ENCODE measurements at regions not wholly inside any gene's neighbourhood (a gene's known extent, or its start where the extent isn't known, plus 50 kb on each side); places are given as distances from the start of the nearest gene placed in this dataset.

- H3K36me3 Mint-ChIP-seq (ENCODE audit: low read depth) = no peaks in the 10 kb centered on the region
- no peak overlapping the region for H3K27ac Mint-ChIP-seq
- H3K27me3 Mint-ChIP-seq (ENCODE audit: low read depth) = no peaks in the 10 kb centered on the region
- H3K4me1 Mint-ChIP-seq = no peaks in the 10 kb centered on the region
- peaks cover 4% of the 10 kb centered on the region for H3K9me3 Mint-ChIP-seq
- no peak overlapping the region for H3K4me3 Mint-ChIP-seq
- TF ChIP-seq CTCF (IDR thresholded peaks at IDR 0.05; ENCODE audit: unreplicated experiment in 3 of 3) = no peak
These were observed 54.1 kb upstream of the GEMIN8 start for GRCh38 chrX:14083783-14084182.

DNA sequence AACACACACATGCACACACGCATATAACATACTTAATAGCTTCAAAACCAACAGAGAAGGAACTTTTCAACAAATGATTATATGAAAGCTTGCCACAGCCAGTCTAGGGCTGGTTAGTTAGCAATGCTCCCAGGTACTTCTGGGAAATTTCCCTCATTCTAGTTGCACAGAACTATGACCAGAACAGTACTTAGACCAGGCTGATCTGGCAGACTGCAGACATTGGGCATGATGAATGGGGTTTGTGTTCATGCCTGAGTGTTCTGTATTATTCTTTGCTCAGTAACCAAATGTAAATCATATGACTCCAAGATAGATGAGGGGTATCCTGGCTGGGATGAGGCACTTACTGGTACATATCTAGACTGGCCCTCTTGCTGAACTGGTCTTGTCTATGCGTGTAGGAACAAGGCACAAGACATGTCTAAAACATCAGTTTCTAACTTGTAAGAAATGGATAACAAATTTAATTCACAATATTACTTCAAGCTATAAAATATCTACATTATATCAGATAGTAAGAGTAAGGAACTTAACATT is 50.3 kb upstream of the GEMIN8 start:
- no peak for TF ChIP-seq CTCF (IDR thresholded peaks at IDR 0.05; ENCODE audit: unreplicated experiment in 3 of 3)
- peaks cover 4% of the 10 kb centered on the region for H3K9me3 Mint-ChIP-seq
- H3K36me3 Mint-ChIP-seq (ENCODE audit: low read depth) = no peaks in the 10 kb centered on the region
- H3K4me1 Mint-ChIP-seq = no peaks in the 10 kb centered on the region
- H3K4me3 Mint-ChIP-seq = no peak overlapping the region
- H3K27me3 Mint-ChIP-seq (ENCODE audit: low read depth) = no peaks in the 10 kb centered on the region
- no peak overlapping the region for H3K27ac Mint-ChIP-seq

Data from nephron (organoid).